Left lung (tissue), 4 donors: ENCODE measurements at regions not wholly inside any gene's neighbourhood (a gene's known extent, or its start where the extent isn't known, plus 50 kb on each side); places are given as distances from the start of the nearest gene placed in this dataset.

Source experiments
- ATAC-seq: fragments of 200-7000 bp; cut with Tn5 transposase; one replicate; pipeline ENCODE4 v1.9.1; 2020; ENCODE audit warnings: moderate library complexity
- DNase-seq, 4 donors: peaks; one replicate each; pipeline ENCODE4 v3.0.0-alpha.2; 2013 to 2020
- H3K27ac ChIP-seq, 2 donors: fragments of 200-600 bp; sonication (generic) in 1 of 2; one replicate each; pipeline versions ENCODE4 v1.5.0 to v1.8.0; 2020 to 2021
- H3K27me3 ChIP-seq, 2 donors: fragments of 200-600 bp; sonication (generic) in 1 of 2; one replicate each; pipeline versions ENCODE4 v1.5.0 to v1.8.0; 2020 to 2021
- H3K36me3 ChIP-seq, 2 donors: fragments of 200-600 bp; sonication (generic) in 1 of 2; one replicate each; pipeline versions ENCODE4 v1.5.0 to v1.8.0; 2020 to 2021
- H3K4me1 ChIP-seq, 2 donors: fragments of 200-600 bp; one replicate each; pipeline ENCODE4 v1.8.0; 2021
- H3K4me3 ChIP-seq, 2 donors: fragments of 200-600 bp; sonication (generic) in 1 of 2; one replicate each; pipeline versions ENCODE4 v1.5.0 to v1.8.0; 2020 to 2021; ENCODE audit warnings: mild to moderate bottlenecking in 1 of 2
- H3K9me3 ChIP-seq, 2 donors: fragments of 200-600 bp; sonication (generic) in 1 of 2; one replicate each; pipeline versions ENCODE4 v1.5.0 to v1.8.0; 2020 to 2021
- intact Hi-C, 2 donors: fragments of 100-400 bp; cut with DNase I; formaldehyde crosslinking; loops; one replicate each; pipeline versions ENCODE4 v1.11.2 to v1.14.2; 2022
- TF ChIP-seq, protein P1 (sequence below), 2 donors: fragments of 200-600 bp; sonication (generic) in 1 of 2; IDR thresholded peaks; one replicate each; pipeline versions ENCODE4 v1.5.0 to v1.8.0; 2021; ENCODE audit warnings: antibody characterized with exemption in 2 of 2
- donor health status: DM: no; HTN: yes; CAD: no.
- donor health status: DM: no; HTN: no; CAD: no.

DNA sequence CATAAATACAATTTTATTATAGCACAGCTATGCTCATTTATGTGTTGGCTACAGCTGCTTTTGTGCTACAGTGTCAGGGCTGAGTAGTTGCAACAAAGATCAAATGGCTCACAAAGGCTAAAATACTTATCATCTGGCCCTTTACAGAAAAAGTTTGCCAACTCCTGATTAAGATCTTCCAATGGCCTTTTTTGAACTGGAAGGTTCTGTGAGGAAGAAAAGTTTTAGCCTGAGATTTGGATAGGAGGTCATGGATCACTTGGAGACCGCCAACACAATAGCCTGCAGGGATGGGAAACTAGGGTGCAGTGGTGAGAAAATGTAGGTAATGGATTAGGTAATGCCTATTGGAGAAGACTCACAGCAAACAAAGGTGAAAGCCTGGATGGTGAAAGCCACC, 169.8 kb downstream of the NOC3L start:
- ATAC-seq = no peak
- TF ChIP-seq, protein P1, sequence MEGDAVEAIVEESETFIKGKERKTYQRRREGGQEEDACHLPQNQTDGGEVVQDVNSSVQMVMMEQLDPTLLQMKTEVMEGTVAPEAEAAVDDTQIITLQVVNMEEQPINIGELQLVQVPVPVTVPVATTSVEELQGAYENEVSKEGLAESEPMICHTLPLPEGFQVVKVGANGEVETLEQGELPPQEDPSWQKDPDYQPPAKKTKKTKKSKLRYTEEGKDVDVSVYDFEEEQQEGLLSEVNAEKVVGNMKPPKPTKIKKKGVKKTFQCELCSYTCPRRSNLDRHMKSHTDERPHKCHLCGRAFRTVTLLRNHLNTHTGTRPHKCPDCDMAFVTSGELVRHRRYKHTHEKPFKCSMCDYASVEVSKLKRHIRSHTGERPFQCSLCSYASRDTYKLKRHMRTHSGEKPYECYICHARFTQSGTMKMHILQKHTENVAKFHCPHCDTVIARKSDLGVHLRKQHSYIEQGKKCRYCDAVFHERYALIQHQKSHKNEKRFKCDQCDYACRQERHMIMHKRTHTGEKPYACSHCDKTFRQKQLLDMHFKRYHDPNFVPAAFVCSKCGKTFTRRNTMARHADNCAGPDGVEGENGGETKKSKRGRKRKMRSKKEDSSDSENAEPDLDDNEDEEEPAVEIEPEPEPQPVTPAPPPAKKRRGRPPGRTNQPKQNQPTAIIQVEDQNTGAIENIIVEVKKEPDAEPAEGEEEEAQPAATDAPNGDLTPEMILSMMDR (IDR thresholded peaks at IDR 0.05) = no peak
- Histone ChIP-seq H3K27me3 (no peaks in the 10 kb centered on the region), H3K36me3 (no peaks in the 10 kb centered on the region), H3K9me3 (no peaks in the 10 kb centered on the region), H3K4me1 (no peaks in the 10 kb centered on the region), H3K27ac (no peak overlapping the region), H3K4me3 (no peak overlapping the region)
- no peak for DNase-seq
- intact Hi-C loops = no loop called here

DNA sequence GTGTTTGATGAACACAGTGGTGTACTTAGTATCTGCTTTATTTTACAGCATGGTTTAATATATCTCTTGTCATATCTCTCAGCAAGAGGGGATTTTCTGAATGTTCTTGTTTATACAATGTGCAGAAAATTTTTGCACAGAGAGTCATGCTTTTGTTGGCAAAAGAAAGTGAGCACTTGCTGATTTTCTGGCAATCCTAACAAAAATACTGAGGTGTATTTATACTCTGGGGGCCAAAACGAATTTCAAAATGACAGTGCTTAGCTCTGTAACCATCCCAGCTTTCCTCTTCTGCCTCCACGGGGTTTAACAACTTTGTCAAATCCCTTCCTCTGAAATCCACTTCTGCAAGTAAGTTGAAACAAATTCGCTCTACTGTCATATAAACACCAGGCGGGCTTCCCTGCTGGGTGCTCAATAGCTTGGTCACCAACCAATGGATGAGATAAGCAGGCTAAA, 169.2 kb downstream of the NOC3L start:
- H3K27me3 ChIP-seq = no peaks in the 10 kb centered on the region
- H3K9me3 ChIP-seq = no peaks in the 10 kb centered on the region
- no peaks in the 10 kb centered on the region for H3K36me3 ChIP-seq
- TF ChIP-seq, protein P1 (IDR thresholded peaks at IDR 0.05) = no peak
- ATAC-seq (no peak), DNase-seq (no peak)
- H3K4me3 ChIP-seq = no peak overlapping the region
- intact Hi-C loops = no loop called here
- no peak overlapping the region for H3K27ac ChIP-seq
- H3K4me1 ChIP-seq = no peaks in the 10 kb centered on the region

DNA sequence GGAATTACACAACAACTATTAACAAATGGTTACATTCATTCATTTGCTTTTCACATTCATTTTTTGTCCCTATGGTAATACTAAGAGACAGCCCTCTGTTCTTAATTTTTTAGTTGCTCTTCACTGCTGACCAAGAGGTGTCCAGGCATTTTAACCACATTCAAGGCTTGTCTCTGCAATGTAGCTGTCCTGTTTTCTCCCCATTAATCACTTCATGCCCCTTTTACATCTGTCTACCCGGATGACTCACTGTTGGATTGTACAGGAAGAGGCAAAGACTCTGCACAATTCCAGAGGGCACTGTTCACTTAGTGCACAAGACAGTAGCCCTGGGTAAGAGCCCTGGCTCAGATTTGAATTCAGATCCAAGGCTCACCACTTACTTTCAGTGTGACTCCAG, 168.5 kb downstream of the NOC3L start:
- Histone ChIP-seq H3K36me3 (no peaks in the 10 kb centered on the region), H3K27ac (no peak overlapping the region), H3K4me3 (no peak overlapping the region), H3K9me3 (no peaks in the 10 kb centered on the region), H3K4me1 (no peaks in the 10 kb centered on the region), H3K27me3 (no peaks in the 10 kb centered on the region)
- intact Hi-C loops = no loop called here
- ATAC-seq = no peak
- TF ChIP-seq, protein P1 (IDR thresholded peaks at IDR 0.05) = no peak
- no peak for DNase-seq

DNA sequence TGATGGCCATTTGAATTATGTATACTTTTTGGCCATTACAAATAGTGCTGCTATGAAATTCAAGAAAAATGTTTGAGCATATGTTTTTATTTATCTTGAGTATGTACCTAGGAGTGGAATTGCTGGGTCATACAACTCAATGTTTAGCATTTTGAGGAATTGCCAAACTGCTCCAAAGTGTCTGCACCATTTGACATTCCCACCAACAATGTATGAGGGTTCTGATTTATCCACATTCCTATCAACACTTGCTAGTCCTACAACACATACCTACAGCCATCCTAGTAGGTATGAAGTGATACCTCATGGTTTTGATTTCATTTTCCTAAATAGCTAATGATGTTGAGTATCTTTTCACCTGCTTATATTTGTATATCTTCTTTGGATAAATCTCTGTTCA, 165.5 kb downstream of the NOC3L start:
- TF ChIP-seq, protein P1 (IDR thresholded peaks at IDR 0.05) = no peak
- Histone ChIP-seq H3K9me3 (no peaks in the 10 kb centered on the region), H3K27me3 (no peaks in the 10 kb centered on the region), H3K4me1 (no peaks in the 10 kb centered on the region), H3K27ac (no peak overlapping the region), H3K4me3 (no peak overlapping the region), H3K36me3 (no peaks in the 10 kb centered on the region)
- ATAC-seq (no peak), DNase-seq (no peak)
- intact Hi-C loops = no loop called here

DNA sequence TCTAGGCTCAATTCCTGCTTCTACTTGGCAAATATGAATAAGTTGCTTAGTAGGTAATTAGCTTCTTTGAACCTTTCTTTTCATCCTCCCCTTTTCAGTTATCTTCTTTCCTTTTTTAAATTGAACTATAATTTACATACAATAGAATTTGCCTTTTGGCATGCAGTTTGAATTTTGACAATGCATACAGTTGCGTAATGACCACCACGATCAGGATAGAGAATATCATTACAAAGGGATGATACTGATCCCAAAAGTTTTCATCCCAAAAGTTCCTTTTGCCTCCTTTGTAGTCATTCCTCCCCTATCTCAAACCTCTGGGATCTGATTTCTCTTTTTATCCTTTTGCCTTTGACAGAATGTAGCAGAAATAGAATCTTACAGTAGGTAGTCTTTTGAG, 164.4 kb downstream of the NOC3L start:
- no peaks in the 10 kb centered on the region for H3K4me1 ChIP-seq
- no peak for ATAC-seq
- no peak overlapping the region for H3K4me3 ChIP-seq
- intact Hi-C loops = no loop called here
- TF ChIP-seq, protein P1 (IDR thresholded peaks at IDR 0.05) = no peak
- DNase-seq = no peak
- H3K9me3 ChIP-seq = no peaks in the 10 kb centered on the region
- H3K36me3 ChIP-seq = no peaks in the 10 kb centered on the region
- H3K27ac ChIP-seq = no peak overlapping the region
- no peaks in the 10 kb centered on the region for H3K27me3 ChIP-seq
